ENCODE measurements at regions not wholly inside any gene's neighbourhood (a gene's known extent, or its start where the extent isn't known, plus 50 kb on each side); places are given as distances from the start of the nearest gene placed in this dataset.
"Not testable (repeated sequence)": the region's sequence is repeated elsewhere in the genome, so short reads cannot be mapped to it uniquely, and the experiment has no call there.

GRCh38 chr9:108035487-108035886, 545.9 kb upstream of the KLF4 start:
- H3K4me1 ChIP-seq (ENCODE audit: control extremely low read depth in 1 of 4, control insufficient read depth in 4 of 4, insufficient read depth in 4 of 4, low read length in 3 of 4): no peaks in the 10 kb centered on the region
- no peaks in the 10 kb centered on the region for H3K36me3 ChIP-seq (ENCODE audit: control insufficient read depth in 4 of 4, insufficient read depth in 4 of 4, low read length in 3 of 4)
- no peak overlapping the region for H3K27ac ChIP-seq (ENCODE audit: insufficient read depth in 1 of 2, low read depth in 1 of 2, low read length in 2 of 2, poor library complexity in 1 of 2, severe bottlenecking in 2 of 2)
- H3K9me3 ChIP-seq (ENCODE audit: control extremely low read depth in 1 of 5, control insufficient read depth in 4 of 5, insufficient read depth in 2 of 5, low read depth in 1 of 5, low read length in 4 of 5): peaks cover 0 to 6% (median 0%) of the 10 kb centered on the region in 5 experiments
- no peaks in the 10 kb centered on the region for H3K27me3 ChIP-seq (replicated peaks in 2 of 5; ENCODE audit: control insufficient read depth in 4 of 5, insufficient read depth in 5 of 5, low read length in 4 of 5)
- CTCF ChIA-PET: no interaction called here
- H3K4me3 ChIP-seq (ENCODE audit: control insufficient read depth in 1 of 7, extremely low read depth in 1 of 7, insufficient read depth in 4 of 7, low read depth in 2 of 7, low read length in 6 of 7): no peak overlapping the region
- 83% methylated on average over 1 of the region's 1 CpG for WGBS (ENCODE audit: insufficient coverage)
- POLR2A ChIA-PET: no interaction called here
- DNase-seq: no peak

GRCh38 chr9:108033976-108034964, 544.7 kb upstream of the KLF4 start:
- Histone ChIP-seq H3K4me3 (ENCODE audit: control insufficient read depth in 1 of 7, extremely low read depth in 1 of 7, insufficient read depth in 4 of 7, low read depth in 2 of 7, low read length in 6 of 7) (no peak overlapping the region), H3K36me3 (ENCODE audit: control insufficient read depth in 4 of 4, insufficient read depth in 4 of 4, low read length in 3 of 4) (no peaks in the 10 kb centered on the region), H3K9me3 (ENCODE audit: control extremely low read depth in 1 of 5, control insufficient read depth in 4 of 5, insufficient read depth in 2 of 5, low read depth in 1 of 5, low read length in 4 of 5) (peaks cover 0 to 6% (median 0%) of the 10 kb centered on the region in 5 experiments), H3K27ac (ENCODE audit: insufficient read depth in 1 of 2, low read depth in 1 of 2, low read length in 2 of 2, poor library complexity in 1 of 2, severe bottlenecking in 2 of 2) (no peak overlapping the region), H3K27me3 (replicated peaks in 2 of 5; ENCODE audit: control insufficient read depth in 4 of 5, insufficient read depth in 5 of 5, low read length in 4 of 5) (no peaks in the 10 kb centered on the region), H3K4me1 (ENCODE audit: control extremely low read depth in 1 of 4, control insufficient read depth in 4 of 4, insufficient read depth in 4 of 4, low read length in 3 of 4) (no peaks in the 10 kb centered on the region)
- ChIA-PET CTCF (interaction anchor here (1.1 kb wide), 1 partner anchor 136 kb away, joined by 3 read pairs; no protein-coding TSS in a partner anchor), POLR2A (no interaction called here)
- DNase-seq: no peak
- WGBS (ENCODE audit: insufficient coverage): 95% methylated on average over 4 of the region's 5 CpGs

GRCh38 chr9:108032079-108032478, 542.5 kb upstream of the KLF4 start:
- POLR2A ChIA-PET; H3K27me3 ChIP-seq (replicated peaks in 2 of 5; ENCODE audit: control insufficient read depth in 4 of 5, insufficient read depth in 5 of 5, low read length in 4 of 5); H3K36me3 ChIP-seq (ENCODE audit: control insufficient read depth in 4 of 4, insufficient read depth in 4 of 4, low read length in 3 of 4); CTCF ChIA-PET; H3K27ac ChIP-seq (ENCODE audit: insufficient read depth in 1 of 2, low read depth in 1 of 2, low read length in 2 of 2, poor library complexity in 1 of 2, severe bottlenecking in 2 of 2); DNase-seq; H3K4me1 ChIP-seq (ENCODE audit: control extremely low read depth in 1 of 4, control insufficient read depth in 4 of 4, insufficient read depth in 4 of 4, low read length in 3 of 4); H3K4me3 ChIP-seq (ENCODE audit: control insufficient read depth in 1 of 7, extremely low read depth in 1 of 7, insufficient read depth in 4 of 7, low read depth in 2 of 7, low read length in 6 of 7); H3K9me3 ChIP-seq (ENCODE audit: control extremely low read depth in 1 of 5, control insufficient read depth in 4 of 5, insufficient read depth in 2 of 5, low read depth in 1 of 5, low read length in 4 of 5): not testable (repeated sequence)
- WGBS (ENCODE audit: insufficient coverage): 79% methylated on average over 5 of the region's 9 CpGs

- DNase-seq; H3K27me3 ChIP-seq (replicated peaks in 2 of 5; ENCODE audit: control insufficient read depth in 4 of 5, insufficient read depth in 5 of 5, low read length in 4 of 5); H3K4me3 ChIP-seq (ENCODE audit: control insufficient read depth in 1 of 7, extremely low read depth in 1 of 7, insufficient read depth in 4 of 7, low read depth in 2 of 7, low read length in 6 of 7); POLR2A ChIA-PET; H3K9me3 ChIP-seq (ENCODE audit: control extremely low read depth in 1 of 5, control insufficient read depth in 4 of 5, insufficient read depth in 2 of 5, low read depth in 1 of 5, low read length in 4 of 5); H3K36me3 ChIP-seq (ENCODE audit: control insufficient read depth in 4 of 4, insufficient read depth in 4 of 4, low read length in 3 of 4); CTCF ChIA-PET; H3K27ac ChIP-seq (ENCODE audit: insufficient read depth in 1 of 2, low read depth in 1 of 2, low read length in 2 of 2, poor library complexity in 1 of 2, severe bottlenecking in 2 of 2); H3K4me1 ChIP-seq (ENCODE audit: control extremely low read depth in 1 of 4, control insufficient read depth in 4 of 4, insufficient read depth in 4 of 4, low read length in 3 of 4): not testable (repeated sequence)
- 100% methylated on average over 5 of the region's 11 CpGs for WGBS (ENCODE audit: insufficient coverage)
Observed at GRCh38 chr9:108031221-108031620, 541.7 kb upstream of the KLF4 start.

- POLR2A ChIA-PET; H3K27me3 ChIP-seq (replicated peaks in 2 of 5; ENCODE audit: control insufficient read depth in 4 of 5, insufficient read depth in 5 of 5, low read length in 4 of 5); H3K9me3 ChIP-seq (ENCODE audit: control extremely low read depth in 1 of 5, control insufficient read depth in 4 of 5, insufficient read depth in 2 of 5, low read depth in 1 of 5, low read length in 4 of 5); DNase-seq; CTCF ChIA-PET; H3K4me1 ChIP-seq (ENCODE audit: control extremely low read depth in 1 of 4, control insufficient read depth in 4 of 4, insufficient read depth in 4 of 4, low read length in 3 of 4); H3K27ac ChIP-seq (ENCODE audit: insufficient read depth in 1 of 2, low read depth in 1 of 2, low read length in 2 of 2, poor library complexity in 1 of 2, severe bottlenecking in 2 of 2); H3K36me3 ChIP-seq (ENCODE audit: control insufficient read depth in 4 of 4, insufficient read depth in 4 of 4, low read length in 3 of 4); H3K4me3 ChIP-seq (ENCODE audit: control insufficient read depth in 1 of 7, extremely low read depth in 1 of 7, insufficient read depth in 4 of 7, low read depth in 2 of 7, low read length in 6 of 7): not testable (repeated sequence)
- WGBS (ENCODE audit: insufficient coverage): no CpG with 5 or more reads among the region's 4 CpGs
Observed at GRCh38 chr9:108026718-108027117, 537.1 kb upstream of the KLF4 start.

- ChIA-PET CTCF (no interaction called here), POLR2A (no interaction called here)
- H3K36me3 ChIP-seq (ENCODE audit: control insufficient read depth in 4 of 4, insufficient read depth in 4 of 4, low read length in 3 of 4): no peaks in the 10 kb centered on the region
- H3K4me3 ChIP-seq (ENCODE audit: control insufficient read depth in 1 of 7, extremely low read depth in 1 of 7, insufficient read depth in 4 of 7, low read depth in 2 of 7, low read length in 6 of 7): no peak overlapping the region
- H3K27me3 ChIP-seq (replicated peaks in 2 of 5; ENCODE audit: control insufficient read depth in 4 of 5, insufficient read depth in 5 of 5, low read length in 4 of 5): no peaks in the 10 kb centered on the region
- H3K27ac ChIP-seq (ENCODE audit: insufficient read depth in 1 of 2, low read depth in 1 of 2, low read length in 2 of 2, poor library complexity in 1 of 2, severe bottlenecking in 2 of 2): no peak overlapping the region
- no peak for DNase-seq
- H3K4me1 ChIP-seq (ENCODE audit: control extremely low read depth in 1 of 4, control insufficient read depth in 4 of 4, insufficient read depth in 4 of 4, low read length in 3 of 4): no peaks in the 10 kb centered on the region
- H3K9me3 ChIP-seq (ENCODE audit: control extremely low read depth in 1 of 5, control insufficient read depth in 4 of 5, insufficient read depth in 2 of 5, low read depth in 1 of 5, low read length in 4 of 5): no peaks in the 10 kb centered on the region
Observed at GRCh38 chr9:108024604-108025003, 535.0 kb upstream of the KLF4 start.

GRCh38 chr9:108022246-108022935, 532.8 kb upstream of the KLF4 start:
- no peaks in the 10 kb centered on the region for H3K27me3 ChIP-seq (replicated peaks in 2 of 5; ENCODE audit: control insufficient read depth in 4 of 5, insufficient read depth in 5 of 5, low read length in 4 of 5)
- ChIA-PET POLR2A (no interaction called here), CTCF (no interaction called here)
- H3K4me1 ChIP-seq (ENCODE audit: control extremely low read depth in 1 of 4, control insufficient read depth in 4 of 4, insufficient read depth in 4 of 4, low read length in 3 of 4): no peaks in the 10 kb centered on the region
- no peak overlapping the region for H3K4me3 ChIP-seq (ENCODE audit: control insufficient read depth in 1 of 7, extremely low read depth in 1 of 7, insufficient read depth in 4 of 7, low read depth in 2 of 7, low read length in 6 of 7)
- 92% methylated on average over 4 of the region's 4 CpGs for WGBS (ENCODE audit: insufficient coverage)
- no peaks in the 10 kb centered on the region for H3K9me3 ChIP-seq (ENCODE audit: control extremely low read depth in 1 of 5, control insufficient read depth in 4 of 5, insufficient read depth in 2 of 5, low read depth in 1 of 5, low read length in 4 of 5)
- DNase-seq: no peak
- H3K27ac ChIP-seq (ENCODE audit: insufficient read depth in 1 of 2, low read depth in 1 of 2, low read length in 2 of 2, poor library complexity in 1 of 2, severe bottlenecking in 2 of 2): no peak overlapping the region
- no peaks in the 10 kb centered on the region for H3K36me3 ChIP-seq (ENCODE audit: control insufficient read depth in 4 of 4, insufficient read depth in 4 of 4, low read length in 3 of 4)

Data from common myeloid progenitor, CD34-positive (primary cell).